DOHH2 (cell line): ENCODE measurements at regions not wholly inside any gene's neighbourhood (a gene's known extent, or its start where the extent isn't known, plus 50 kb on each side); places are given as distances from the start of the nearest gene placed in this dataset.
"Not testable (repeated sequence)": the region's sequence is repeated elsewhere in the genome, so short reads cannot be mapped to it uniquely, and the experiment has no call there.

Experiments
- H3F3A ChIP-seq: fragments of 200-600 bp; sonication (generic), shearing (Covaris generic); 2 replicates; pipeline ENCODE4 v1.6.0; 2016; ENCODE audit warnings: antibody characterized with exemption, mild to moderate bottlenecking; ENCODE audit not compliant: control insufficient read depth, insufficient read depth
- H3K27ac ChIP-seq: fragments of 200-600 bp; sonication (generic); 2 replicates; pipeline ENCODE4 v1.5.1; 2014; ENCODE audit warnings: low read depth, mild to moderate bottlenecking, low read length, moderate library complexity
- H3K27me3 ChIP-seq: fragments of 200-600 bp; sonication (generic); 2 replicates; pipeline ENCODE4 v1.6.1; 2014; ENCODE audit warnings: mild to moderate bottlenecking, low read length, mixed read lengths; ENCODE audit not compliant: control insufficient read depth
- H3K36me3 ChIP-seq: fragments of 200-600 bp; sonication (generic); 2 replicates; pipeline ENCODE4 v1.6.1; 2014; ENCODE audit warnings: mild to moderate bottlenecking, low read length, moderate library complexity, mixed read lengths; ENCODE audit not compliant: control insufficient read depth
- H3K4me1 ChIP-seq: fragments of 200-600 bp; sonication (generic); 2 replicates; pipeline ENCODE4 v1.6.1; 2014; ENCODE audit warnings: mild to moderate bottlenecking, low read length, mixed read lengths; ENCODE audit not compliant: control insufficient read depth
- H3K4me2 ChIP-seq: fragments of 200-600 bp; sonication (generic); 2 replicates; pipeline ENCODE4 v1.6.0; 2014; ENCODE audit warnings: mild to moderate bottlenecking, low read length, moderate library complexity
- H3K4me3 ChIP-seq: fragments of 200-600 bp; sonication (generic); 2 replicates; pipeline ENCODE4 v1.5.1; 2014; ENCODE audit warnings: mild to moderate bottlenecking, low read length, mixed read lengths
- H3K79me2 ChIP-seq: fragments of 200-600 bp; sonication (generic); 2 replicates; pipeline ENCODE4 v1.6.1; 2014; ENCODE audit warnings: mild to moderate bottlenecking, low read length, mixed read lengths; ENCODE audit not compliant: control insufficient read depth
- H3K9me2 ChIP-seq: fragments of 200-600 bp; sonication (generic); replicated peaks from 2 replicates; pipeline ENCODE4 v1.6.1; 2014; ENCODE audit warnings: mild to moderate bottlenecking, low read length, mixed read lengths; ENCODE audit not compliant: control insufficient read depth
- H3K9me3 ChIP-seq: fragments of 200-600 bp; sonication (generic); 2 replicates; pipeline ENCODE4 v1.6.1; 2014; ENCODE audit warnings: antibody characterized with exemption, low read length, mixed read lengths; ENCODE audit not compliant: control insufficient read depth, insufficient read depth
- H4K20me1 ChIP-seq: fragments of 200-600 bp; sonication (generic); 2 replicates; pipeline ENCODE4 v1.6.0; 2014; ENCODE audit warnings: low read depth, mild to moderate bottlenecking, antibody characterized with exemption, low read length, moderate library complexity; ENCODE audit not compliant: control insufficient read depth, insufficient read depth
- EZH2phosphoT487 ChIP-seq: fragments of 200-600 bp; sonication (generic); IDR thresholded peaks from 2 replicates; pipeline ENCODE4 v1.6.1; 2017; ENCODE audit warnings: borderline replicate concordance, mild to moderate bottlenecking, antibody characterized with exemption, low read length, moderate library complexity, mixed read lengths
- TF ChIP-seq, protein P1 (sequence below): fragments of 200-600 bp; sonication (generic); IDR thresholded peaks from one replicate; pipeline ENCODE4 v1.5.1; 2014; ENCODE audit warnings: antibody characterized with exemption, mild to moderate bottlenecking, low read depth, low read length; ENCODE audit not compliant: poor library complexity, severe bottlenecking

DNA sequence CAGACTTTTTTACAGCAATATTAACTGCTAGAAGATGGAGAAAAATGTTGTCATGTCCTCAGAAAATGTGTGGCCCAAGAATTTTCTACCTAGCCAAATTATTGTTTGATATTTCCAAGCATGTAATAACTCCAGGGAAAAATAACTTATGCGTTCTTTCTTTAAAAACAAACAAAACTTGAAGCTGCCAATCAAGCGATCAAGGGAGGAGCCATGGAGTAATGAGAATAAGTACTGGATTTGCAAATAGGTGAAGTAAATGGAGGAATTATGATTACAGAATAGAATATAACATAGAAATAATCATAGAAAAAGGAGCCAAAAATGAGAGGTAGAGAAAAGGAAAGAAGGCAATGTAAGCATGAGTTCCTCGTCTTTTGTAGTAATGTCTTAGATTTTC lies 225.3 kb downstream of the DLEU7 start:
- Histone ChIP-seq H3K27me3 (no peaks in the 10 kb centered on the region), H3K36me3 (no peaks in the 10 kb centered on the region), H3F3A (no peaks in the 10 kb centered on the region), H3K4me1 (peaks cover 38% of the 10 kb centered on the region), H3K4me2 (peak overlapping the region; percentile 52; the same call in 1 of the 2 replicates), H3K79me2 (no peaks in the 10 kb centered on the region), H4K20me1 (no peaks in the 10 kb centered on the region), H3K4me3 (no peak overlapping the region), H3K9me3 (no peaks in the 10 kb centered on the region), H3K9me2 (no peaks in the 10 kb centered on the region), H3K27ac (no peak overlapping the region)
- no peak for TF ChIP-seq EZH2phosphoT487
- TF ChIP-seq, protein P1, sequence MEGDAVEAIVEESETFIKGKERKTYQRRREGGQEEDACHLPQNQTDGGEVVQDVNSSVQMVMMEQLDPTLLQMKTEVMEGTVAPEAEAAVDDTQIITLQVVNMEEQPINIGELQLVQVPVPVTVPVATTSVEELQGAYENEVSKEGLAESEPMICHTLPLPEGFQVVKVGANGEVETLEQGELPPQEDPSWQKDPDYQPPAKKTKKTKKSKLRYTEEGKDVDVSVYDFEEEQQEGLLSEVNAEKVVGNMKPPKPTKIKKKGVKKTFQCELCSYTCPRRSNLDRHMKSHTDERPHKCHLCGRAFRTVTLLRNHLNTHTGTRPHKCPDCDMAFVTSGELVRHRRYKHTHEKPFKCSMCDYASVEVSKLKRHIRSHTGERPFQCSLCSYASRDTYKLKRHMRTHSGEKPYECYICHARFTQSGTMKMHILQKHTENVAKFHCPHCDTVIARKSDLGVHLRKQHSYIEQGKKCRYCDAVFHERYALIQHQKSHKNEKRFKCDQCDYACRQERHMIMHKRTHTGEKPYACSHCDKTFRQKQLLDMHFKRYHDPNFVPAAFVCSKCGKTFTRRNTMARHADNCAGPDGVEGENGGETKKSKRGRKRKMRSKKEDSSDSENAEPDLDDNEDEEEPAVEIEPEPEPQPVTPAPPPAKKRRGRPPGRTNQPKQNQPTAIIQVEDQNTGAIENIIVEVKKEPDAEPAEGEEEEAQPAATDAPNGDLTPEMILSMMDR = no peak

GRCh38 chr13:50626101-50626547 lies 217.4 kb downstream of the DLEU7 start:
- Histone ChIP-seq H3K27ac (no peak overlapping the region), H3K4me2 (no peak overlapping the region), H3K4me1 (no peaks in the 10 kb centered on the region), H3K4me3 (no peak overlapping the region), H3K27me3 (no peaks in the 10 kb centered on the region), H3F3A (no peaks in the 10 kb centered on the region), H3K79me2 (no peaks in the 10 kb centered on the region), H4K20me1 (no peaks in the 10 kb centered on the region), H3K36me3 (no peaks in the 10 kb centered on the region), H3K9me2 (no peaks in the 10 kb centered on the region), H3K9me3 (no peaks in the 10 kb centered on the region)
- TF ChIP-seq EZH2phosphoT487 = no peak
- TF ChIP-seq, protein P1 = no peak

- no peaks in the 10 kb centered on the region for H3K79me2 ChIP-seq
- no peak overlapping the region for H3K27ac ChIP-seq
- no peak for TF ChIP-seq EZH2phosphoT487
- no peak overlapping the region for H3K4me2 ChIP-seq
- no peaks in the 10 kb centered on the region for H3K4me1 ChIP-seq
- no peaks in the 10 kb centered on the region for H3K36me3 ChIP-seq
- no peak overlapping the region for H3K4me3 ChIP-seq
- no peaks in the 10 kb centered on the region for H4K20me1 ChIP-seq
- no peaks in the 10 kb centered on the region for H3F3A ChIP-seq
- H3K27me3 ChIP-seq = no peaks in the 10 kb centered on the region
- H3K9me2 ChIP-seq = no peaks in the 10 kb centered on the region
- no peaks in the 10 kb centered on the region for H3K9me3 ChIP-seq
Measured at GRCh38 chr13:50627111-50627510, 216.4 kb downstream of the DLEU7 start.

DNA sequence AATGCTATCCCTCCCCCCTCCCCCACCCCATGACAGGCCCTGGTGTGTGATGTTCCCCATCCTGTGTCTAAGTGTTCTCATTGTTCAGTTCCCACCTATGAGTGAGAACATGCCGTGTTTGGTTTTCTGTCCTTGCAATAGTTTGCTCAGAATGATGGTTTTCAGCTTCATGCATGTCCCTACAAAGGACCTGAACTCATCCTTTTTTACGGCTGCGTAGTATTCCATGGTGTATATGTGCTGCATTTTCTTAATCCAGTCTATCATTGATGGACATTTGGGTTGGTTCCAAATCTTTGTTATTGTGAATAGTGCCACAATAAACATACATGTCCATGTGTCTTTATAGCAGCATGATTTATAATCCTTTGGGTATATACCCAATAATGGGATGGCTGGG lies 215.0 kb downstream of the DLEU7 start:
- H3K27me3 ChIP-seq, H3K4me3 ChIP-seq, H3K9me2 ChIP-seq, H3F3A ChIP-seq, H3K9me3 ChIP-seq, H3K4me2 ChIP-seq, H3K79me2 ChIP-seq, H3K27ac ChIP-seq, H3K36me3 ChIP-seq, H4K20me1 ChIP-seq, H3K4me1 ChIP-seq: not testable (repeated sequence)
